GM23338 (cell line): ENCODE measurements at regions not wholly inside any gene's neighbourhood (a gene's known extent, or its start where the extent isn't known, plus 50 kb on each side); places are given as distances from the start of the nearest gene placed in this dataset.

Source experiments
- ATAC-seq: fragments of 200-7000 bp; cut with Tn5 transposase; 3 replicates; pipeline ENCODE4 v1.9.1; 2020
- DNase-seq: peaks from one replicate; pipeline ENCODE4 v3.0.0-alpha.2; 2015; ENCODE audit warnings: low spot score
- H2AFZ ChIP-seq: fragments of 200-600 bp; sonication (generic); 2 replicates; pipeline ENCODE4 v1.8.0; 2016; ENCODE audit warnings: antibody characterized with exemption, mild to moderate bottlenecking, moderate library complexity
- H3F3A ChIP-seq: fragments of 200-600 bp; sonication (generic); replicated peaks from 2 replicates; pipeline ENCODE4 v1.8.0; 2017; ENCODE audit warnings: antibody characterized with exemption, mixed run types, low read depth
- H3K27ac ChIP-seq: fragments of 200-600 bp; sonication (generic); 2 replicates; pipeline ENCODE4 v1.6.1; 2016; ENCODE audit warnings: low read depth
- H3K27me3 ChIP-seq: fragments of 200-600 bp; sonication (generic); 2 replicates; pipeline ENCODE4 v1.8.0; 2016; ENCODE audit warnings: mild to moderate bottlenecking, mixed run types, moderate library complexity; ENCODE audit not compliant: insufficient read depth
- H3K36me3 ChIP-seq: fragments of 200-600 bp; sonication (generic); 2 replicates; pipeline ENCODE4 v1.8.0; 2016; ENCODE audit warnings: mild to moderate bottlenecking; ENCODE audit not compliant: insufficient read depth
- H3K4me1 ChIP-seq: fragments of 200-600 bp; sonication (generic); 2 replicates; pipeline ENCODE4 v1.8.0; 2016; ENCODE audit warnings: mild to moderate bottlenecking, moderate library complexity; ENCODE audit not compliant: insufficient read depth
- H3K4me2 ChIP-seq: fragments of 200-600 bp; sonication (generic); 2 replicates; pipeline ENCODE4 v1.7.1; 2017; ENCODE audit warnings: mixed run types
- H3K4me3 ChIP-seq: fragments of 200-600 bp; sonication (generic); 2 replicates; pipeline ENCODE4 v1.6.1; 2016; ENCODE audit warnings: mixed run types
- H3K79me2 ChIP-seq: fragments of 200-600 bp; sonication (generic); replicated peaks from 2 replicates; pipeline ENCODE4 v1.8.0; 2017; ENCODE audit warnings: mild to moderate bottlenecking; ENCODE audit not compliant: insufficient read depth
- H3K9me2 ChIP-seq: fragments of 200-600 bp; sonication (generic); 2 replicates; pipeline ENCODE4 v1.8.0; 2017; ENCODE audit not compliant: insufficient read depth
- H4K20me1 ChIP-seq: fragments of 200-600 bp; sonication (generic); replicated peaks from 2 replicates; pipeline ENCODE4 v1.8.0; 2017; ENCODE audit warnings: mild to moderate bottlenecking; ENCODE audit not compliant: insufficient read depth
- H3K27ac Mint-ChIP-seq: 2 replicates; pipeline ENCODE4 v1.8.0; 2020; ENCODE audit warnings: inconsistent platforms, mild to moderate bottlenecking, moderate library complexity, mixed read lengths
- H3K27me3 Mint-ChIP-seq: 3 replicates; pipeline ENCODE4 v1.8.0; 2022; ENCODE audit warnings: low read depth, mild to moderate bottlenecking, moderate library complexity, mixed read lengths, inconsistent platforms; ENCODE audit not compliant: insufficient read depth, poor library complexity
- H3K36me3 Mint-ChIP-seq: 3 replicates; pipeline ENCODE4 v1.8.0; 2021; ENCODE audit warnings: low read depth, mild to moderate bottlenecking, inconsistent platforms, moderate library complexity, mixed read lengths
- H3K4me1 Mint-ChIP-seq: 3 replicates; pipeline ENCODE4 v1.8.0; 2020; ENCODE audit warnings: mild to moderate bottlenecking, inconsistent platforms, mixed read lengths
- H3K4me3 Mint-ChIP-seq: 3 replicates; pipeline ENCODE4 v1.8.0; 2021; ENCODE audit warnings: moderate library complexity, mild to moderate bottlenecking, inconsistent platforms, mixed read lengths
- H3K9me3 Mint-ChIP-seq: 3 replicates; pipeline ENCODE4 v1.8.0; 2020; ENCODE audit warnings: moderate library complexity, mild to moderate bottlenecking, inconsistent platforms, mixed read lengths
- CREB1 ChIP-seq: fragments of 250-450 bp; sonication (Bioruptor Pico); IDR thresholded peaks from 2 replicates; pipeline ENCODE4 v1.5.0; 2020; ENCODE audit warnings: low read depth, mild to moderate bottlenecking, moderate library complexity
- CTCF ChIP-seq, 2 experiments: fragments of 200-600 bp in 1 of 2; sonication (generic) in 1 of 2; conservative IDR thresholded peaks; 2 replicates each; pipeline versions ENCODE4 v1.5.1 to v1.6.1; 2016 to 2017; ENCODE audit warnings: antibody characterized with exemption in 2 of 2, low read depth in 2 of 2, mild to moderate bottlenecking in 2 of 2, moderate library complexity in 1 of 2
- ETS1 ChIP-seq: IDR thresholded peaks from 2 replicates; pipeline ENCODE4 v1.6.1; 2016; ENCODE audit warnings: antibody characterized with exemption
- EZH2 ChIP-seq: fragments of 200-600 bp; sonication (generic); IDR thresholded peaks from one replicate; pipeline ENCODE4 v1.8.0; 2017; ENCODE audit warnings: antibody characterized with exemption, mild to moderate bottlenecking, low read depth; ENCODE audit not compliant: unreplicated experiment
- EZH2phosphoT487 ChIP-seq: fragments of 200-600 bp; sonication (generic); IDR thresholded peaks from one replicate; pipeline ENCODE4 v1.8.1; 2018; ENCODE audit warnings: antibody characterized with exemption; ENCODE audit not compliant: unreplicated experiment
- JUNB ChIP-seq: IDR thresholded peaks from one replicate; pipeline ENCODE4 v1.6.1; 2016; ENCODE audit warnings: antibody characterized with exemption; ENCODE audit not compliant: unreplicated experiment
- NANOG ChIP-seq: IDR thresholded peaks from 2 replicates; pipeline ENCODE4 v1.6.1; 2016; ENCODE audit warnings: antibody characterized with exemption, borderline replicate concordance
- POLR2AphosphoS5 ChIP-seq: IDR thresholded peaks from 2 replicates; pipeline ENCODE4 v1.6.1; 2016; ENCODE audit warnings: antibody characterized with exemption, low read depth
- REST ChIP-seq: IDR thresholded peaks from one replicate; pipeline ENCODE4 v1.6.1; 2018; ENCODE audit warnings: antibody characterized with exemption; ENCODE audit not compliant: unreplicated experiment
- STAT1 ChIP-seq: IDR thresholded peaks from one replicate; pipeline ENCODE4 v1.6.1; 2016; ENCODE audit warnings: antibody characterized with exemption; ENCODE audit not compliant: unreplicated experiment
- ZNF114 ChIP-seq: fragments of 250-450 bp; sonication (Bioruptor Pico); IDR thresholded peaks from 2 replicates; pipeline ENCODE4 v1.5.0; 2020; ENCODE audit warnings: mild to moderate bottlenecking, moderate library complexity
- ZNF331 ChIP-seq: fragments of 250-450 bp; sonication (Bioruptor Pico); IDR thresholded peaks from 2 replicates; pipeline ENCODE4 v1.5.0; 2020; ENCODE audit warnings: low read depth, mild to moderate bottlenecking, moderate library complexity
- ZNF462 ChIP-seq: fragments of 250-450 bp; sonication (Bioruptor Pico); IDR thresholded peaks from 2 replicates; pipeline ENCODE4 v1.5.0; 2020; ENCODE audit warnings: mild to moderate bottlenecking, moderate library complexity

- no peaks in the 10 kb centered on the region for H3K4me1 Mint-ChIP-seq
- Histone ChIP-seq H3K79me2 (no peaks in the 10 kb centered on the region), H3K4me1 (no peaks in the 10 kb centered on the region), H3K4me3 (no peak overlapping the region), H3K27me3 (no peaks in the 10 kb centered on the region), H2AFZ (no peak overlapping the region), H3F3A (no peaks in the 10 kb centered on the region), H3K4me2 (no peak overlapping the region), H3K36me3 (no peaks in the 10 kb centered on the region), H3K27ac (no peak overlapping the region), H4K20me1 (no peaks in the 10 kb centered on the region), H3K9me2 (no peaks in the 10 kb centered on the region)
- no peak overlapping the region for H3K27ac Mint-ChIP-seq
- ATAC-seq = no peak
- H3K9me3 Mint-ChIP-seq = no peaks in the 10 kb centered on the region
- H3K4me3 Mint-ChIP-seq = no peak overlapping the region
- TF ChIP-seq CTCF (conservative IDR thresholded peaks at IDR 0.05; ENCODE audit: low read depth in 2 of 2) = no peak
- no peak for TF ChIP-seq NANOG
- TF ChIP-seq EZH2phosphoT487 = no peak
- TF ChIP-seq ZNF114 (CRISPR knock-in tag) = no peak
- no peak for TF ChIP-seq CREB1 (CRISPR knock-in tag)
- no peak for TF ChIP-seq POLR2AphosphoS5
- TF ChIP-seq EZH2 = no peak
- TF ChIP-seq STAT1 = no peak
- TF ChIP-seq ZNF331 (CRISPR knock-in tag) = no peak
- TF ChIP-seq REST = no peak
- no peak for TF ChIP-seq JUNB
- TF ChIP-seq ETS1 = no peak
- no peak for TF ChIP-seq ZNF462 (CRISPR knock-in tag)
- H3K27me3 Mint-ChIP-seq = no peaks in the 10 kb centered on the region
- DNase-seq = no peak
- no peaks in the 10 kb centered on the region for H3K36me3 Mint-ChIP-seq
Observed at GRCh38 chr2:35887146-35887545, 468.4 kb upstream of the CRIM1 start.
